GM23338 (cell line): ENCODE measurements at regions not wholly inside any gene's neighbourhood (a gene's known extent, or its start where the extent isn't known, plus 50 kb on each side); places are given as distances from the start of the nearest gene placed in this dataset.

ENCODE experiments used
- ATAC-seq: fragments of 200-7000 bp; cut with Tn5 transposase; 3 replicates; pipeline ENCODE4 v1.9.1; 2020
- DNase-seq: peaks from one replicate; pipeline ENCODE4 v3.0.0-alpha.2; 2015; ENCODE audit warnings: low spot score
- H2AFZ ChIP-seq: fragments of 200-600 bp; sonication (generic); 2 replicates; pipeline ENCODE4 v1.8.0; 2016; ENCODE audit warnings: antibody characterized with exemption, mild to moderate bottlenecking, moderate library complexity
- H3F3A ChIP-seq: fragments of 200-600 bp; sonication (generic); replicated peaks from 2 replicates; pipeline ENCODE4 v1.8.0; 2017; ENCODE audit warnings: antibody characterized with exemption, mixed run types, low read depth
- H3K27ac ChIP-seq: fragments of 200-600 bp; sonication (generic); 2 replicates; pipeline ENCODE4 v1.6.1; 2016; ENCODE audit warnings: low read depth
- H3K27me3 ChIP-seq: fragments of 200-600 bp; sonication (generic); 2 replicates; pipeline ENCODE4 v1.8.0; 2016; ENCODE audit warnings: mild to moderate bottlenecking, mixed run types, moderate library complexity; ENCODE audit not compliant: insufficient read depth
- H3K36me3 ChIP-seq: fragments of 200-600 bp; sonication (generic); 2 replicates; pipeline ENCODE4 v1.8.0; 2016; ENCODE audit warnings: mild to moderate bottlenecking; ENCODE audit not compliant: insufficient read depth
- H3K4me1 ChIP-seq: fragments of 200-600 bp; sonication (generic); 2 replicates; pipeline ENCODE4 v1.8.0; 2016; ENCODE audit warnings: mild to moderate bottlenecking, moderate library complexity; ENCODE audit not compliant: insufficient read depth
- H3K4me2 ChIP-seq: fragments of 200-600 bp; sonication (generic); 2 replicates; pipeline ENCODE4 v1.7.1; 2017; ENCODE audit warnings: mixed run types
- H3K4me3 ChIP-seq: fragments of 200-600 bp; sonication (generic); 2 replicates; pipeline ENCODE4 v1.6.1; 2016; ENCODE audit warnings: mixed run types
- H3K79me2 ChIP-seq: fragments of 200-600 bp; sonication (generic); replicated peaks from 2 replicates; pipeline ENCODE4 v1.8.0; 2017; ENCODE audit warnings: mild to moderate bottlenecking; ENCODE audit not compliant: insufficient read depth
- H3K9me2 ChIP-seq: fragments of 200-600 bp; sonication (generic); 2 replicates; pipeline ENCODE4 v1.8.0; 2017; ENCODE audit not compliant: insufficient read depth
- H4K20me1 ChIP-seq: fragments of 200-600 bp; sonication (generic); replicated peaks from 2 replicates; pipeline ENCODE4 v1.8.0; 2017; ENCODE audit warnings: mild to moderate bottlenecking; ENCODE audit not compliant: insufficient read depth
- H3K27ac Mint-ChIP-seq: 2 replicates; pipeline ENCODE4 v1.8.0; 2020; ENCODE audit warnings: inconsistent platforms, mild to moderate bottlenecking, moderate library complexity, mixed read lengths
- H3K27me3 Mint-ChIP-seq: 3 replicates; pipeline ENCODE4 v1.8.0; 2022; ENCODE audit warnings: low read depth, mild to moderate bottlenecking, moderate library complexity, mixed read lengths, inconsistent platforms; ENCODE audit not compliant: insufficient read depth, poor library complexity
- H3K36me3 Mint-ChIP-seq: 3 replicates; pipeline ENCODE4 v1.8.0; 2021; ENCODE audit warnings: low read depth, mild to moderate bottlenecking, inconsistent platforms, moderate library complexity, mixed read lengths
- H3K4me1 Mint-ChIP-seq: 3 replicates; pipeline ENCODE4 v1.8.0; 2020; ENCODE audit warnings: mild to moderate bottlenecking, inconsistent platforms, mixed read lengths
- H3K4me3 Mint-ChIP-seq: 3 replicates; pipeline ENCODE4 v1.8.0; 2021; ENCODE audit warnings: moderate library complexity, mild to moderate bottlenecking, inconsistent platforms, mixed read lengths
- H3K9me3 Mint-ChIP-seq: 3 replicates; pipeline ENCODE4 v1.8.0; 2020; ENCODE audit warnings: moderate library complexity, mild to moderate bottlenecking, inconsistent platforms, mixed read lengths
- EZH2 ChIP-seq: fragments of 200-600 bp; sonication (generic); IDR thresholded peaks from one replicate; pipeline ENCODE4 v1.8.0; 2017; ENCODE audit warnings: antibody characterized with exemption, mild to moderate bottlenecking, low read depth; ENCODE audit not compliant: unreplicated experiment
- EZH2phosphoT487 ChIP-seq: fragments of 200-600 bp; sonication (generic); IDR thresholded peaks from one replicate; pipeline ENCODE4 v1.8.1; 2018; ENCODE audit warnings: antibody characterized with exemption; ENCODE audit not compliant: unreplicated experiment
- JUNB ChIP-seq: IDR thresholded peaks from one replicate; pipeline ENCODE4 v1.6.1; 2016; ENCODE audit warnings: antibody characterized with exemption; ENCODE audit not compliant: unreplicated experiment
- NANOG ChIP-seq: IDR thresholded peaks from 2 replicates; pipeline ENCODE4 v1.6.1; 2016; ENCODE audit warnings: antibody characterized with exemption, borderline replicate concordance
- POLR2AphosphoS5 ChIP-seq: IDR thresholded peaks from 2 replicates; pipeline ENCODE4 v1.6.1; 2016; ENCODE audit warnings: antibody characterized with exemption, low read depth
- STAT1 ChIP-seq: IDR thresholded peaks from one replicate; pipeline ENCODE4 v1.6.1; 2016; ENCODE audit warnings: antibody characterized with exemption; ENCODE audit not compliant: unreplicated experiment
- ZNF331 ChIP-seq: fragments of 250-450 bp; sonication (Bioruptor Pico); IDR thresholded peaks from 2 replicates; pipeline ENCODE4 v1.5.0; 2020; ENCODE audit warnings: low read depth, mild to moderate bottlenecking, moderate library complexity
- TF ChIP-seq, protein P1 (sequence below): fragments of 250-450 bp; sonication (Bioruptor Pico); IDR thresholded peaks from 2 replicates; pipeline ENCODE4 v1.5.0; 2020; ENCODE audit warnings: mild to moderate bottlenecking, moderate library complexity
- TF ChIP-seq, protein P2 (sequence below): IDR thresholded peaks from one replicate; pipeline ENCODE4 v1.6.1; 2018; ENCODE audit warnings: antibody characterized with exemption; ENCODE audit not compliant: unreplicated experiment
- TF ChIP-seq, protein P3 (sequence below), 2 experiments: fragments of 200-600 bp in 1 of 2; sonication (generic) in 1 of 2; conservative IDR thresholded peaks; 2 replicates each; pipeline versions ENCODE4 v1.5.1 to v1.6.1; 2016 to 2017; ENCODE audit warnings: antibody characterized with exemption in 2 of 2, low read depth in 2 of 2, mild to moderate bottlenecking in 2 of 2, moderate library complexity in 1 of 2

DNA sequence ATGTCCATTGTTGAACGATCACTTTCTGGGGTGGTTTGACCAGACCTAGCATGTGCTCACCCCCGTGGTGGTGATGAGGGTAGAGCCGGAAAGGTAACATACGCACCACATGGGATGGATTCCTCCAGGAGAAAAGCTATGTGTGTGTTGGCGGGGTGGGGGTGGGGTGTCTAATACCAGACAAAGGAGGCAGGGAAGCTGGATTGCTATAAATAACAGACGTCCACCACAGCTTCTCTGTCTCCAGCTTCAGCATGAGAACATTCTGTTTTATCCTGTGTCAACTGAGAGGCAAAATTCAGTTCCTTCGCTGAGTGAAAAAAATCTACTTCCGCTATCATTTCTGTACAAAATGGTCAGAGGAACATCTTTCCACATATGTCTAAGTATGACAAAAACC lies 151.0 kb downstream of the PCSK1 start (continued):
- TF ChIP-seq, protein P1, sequence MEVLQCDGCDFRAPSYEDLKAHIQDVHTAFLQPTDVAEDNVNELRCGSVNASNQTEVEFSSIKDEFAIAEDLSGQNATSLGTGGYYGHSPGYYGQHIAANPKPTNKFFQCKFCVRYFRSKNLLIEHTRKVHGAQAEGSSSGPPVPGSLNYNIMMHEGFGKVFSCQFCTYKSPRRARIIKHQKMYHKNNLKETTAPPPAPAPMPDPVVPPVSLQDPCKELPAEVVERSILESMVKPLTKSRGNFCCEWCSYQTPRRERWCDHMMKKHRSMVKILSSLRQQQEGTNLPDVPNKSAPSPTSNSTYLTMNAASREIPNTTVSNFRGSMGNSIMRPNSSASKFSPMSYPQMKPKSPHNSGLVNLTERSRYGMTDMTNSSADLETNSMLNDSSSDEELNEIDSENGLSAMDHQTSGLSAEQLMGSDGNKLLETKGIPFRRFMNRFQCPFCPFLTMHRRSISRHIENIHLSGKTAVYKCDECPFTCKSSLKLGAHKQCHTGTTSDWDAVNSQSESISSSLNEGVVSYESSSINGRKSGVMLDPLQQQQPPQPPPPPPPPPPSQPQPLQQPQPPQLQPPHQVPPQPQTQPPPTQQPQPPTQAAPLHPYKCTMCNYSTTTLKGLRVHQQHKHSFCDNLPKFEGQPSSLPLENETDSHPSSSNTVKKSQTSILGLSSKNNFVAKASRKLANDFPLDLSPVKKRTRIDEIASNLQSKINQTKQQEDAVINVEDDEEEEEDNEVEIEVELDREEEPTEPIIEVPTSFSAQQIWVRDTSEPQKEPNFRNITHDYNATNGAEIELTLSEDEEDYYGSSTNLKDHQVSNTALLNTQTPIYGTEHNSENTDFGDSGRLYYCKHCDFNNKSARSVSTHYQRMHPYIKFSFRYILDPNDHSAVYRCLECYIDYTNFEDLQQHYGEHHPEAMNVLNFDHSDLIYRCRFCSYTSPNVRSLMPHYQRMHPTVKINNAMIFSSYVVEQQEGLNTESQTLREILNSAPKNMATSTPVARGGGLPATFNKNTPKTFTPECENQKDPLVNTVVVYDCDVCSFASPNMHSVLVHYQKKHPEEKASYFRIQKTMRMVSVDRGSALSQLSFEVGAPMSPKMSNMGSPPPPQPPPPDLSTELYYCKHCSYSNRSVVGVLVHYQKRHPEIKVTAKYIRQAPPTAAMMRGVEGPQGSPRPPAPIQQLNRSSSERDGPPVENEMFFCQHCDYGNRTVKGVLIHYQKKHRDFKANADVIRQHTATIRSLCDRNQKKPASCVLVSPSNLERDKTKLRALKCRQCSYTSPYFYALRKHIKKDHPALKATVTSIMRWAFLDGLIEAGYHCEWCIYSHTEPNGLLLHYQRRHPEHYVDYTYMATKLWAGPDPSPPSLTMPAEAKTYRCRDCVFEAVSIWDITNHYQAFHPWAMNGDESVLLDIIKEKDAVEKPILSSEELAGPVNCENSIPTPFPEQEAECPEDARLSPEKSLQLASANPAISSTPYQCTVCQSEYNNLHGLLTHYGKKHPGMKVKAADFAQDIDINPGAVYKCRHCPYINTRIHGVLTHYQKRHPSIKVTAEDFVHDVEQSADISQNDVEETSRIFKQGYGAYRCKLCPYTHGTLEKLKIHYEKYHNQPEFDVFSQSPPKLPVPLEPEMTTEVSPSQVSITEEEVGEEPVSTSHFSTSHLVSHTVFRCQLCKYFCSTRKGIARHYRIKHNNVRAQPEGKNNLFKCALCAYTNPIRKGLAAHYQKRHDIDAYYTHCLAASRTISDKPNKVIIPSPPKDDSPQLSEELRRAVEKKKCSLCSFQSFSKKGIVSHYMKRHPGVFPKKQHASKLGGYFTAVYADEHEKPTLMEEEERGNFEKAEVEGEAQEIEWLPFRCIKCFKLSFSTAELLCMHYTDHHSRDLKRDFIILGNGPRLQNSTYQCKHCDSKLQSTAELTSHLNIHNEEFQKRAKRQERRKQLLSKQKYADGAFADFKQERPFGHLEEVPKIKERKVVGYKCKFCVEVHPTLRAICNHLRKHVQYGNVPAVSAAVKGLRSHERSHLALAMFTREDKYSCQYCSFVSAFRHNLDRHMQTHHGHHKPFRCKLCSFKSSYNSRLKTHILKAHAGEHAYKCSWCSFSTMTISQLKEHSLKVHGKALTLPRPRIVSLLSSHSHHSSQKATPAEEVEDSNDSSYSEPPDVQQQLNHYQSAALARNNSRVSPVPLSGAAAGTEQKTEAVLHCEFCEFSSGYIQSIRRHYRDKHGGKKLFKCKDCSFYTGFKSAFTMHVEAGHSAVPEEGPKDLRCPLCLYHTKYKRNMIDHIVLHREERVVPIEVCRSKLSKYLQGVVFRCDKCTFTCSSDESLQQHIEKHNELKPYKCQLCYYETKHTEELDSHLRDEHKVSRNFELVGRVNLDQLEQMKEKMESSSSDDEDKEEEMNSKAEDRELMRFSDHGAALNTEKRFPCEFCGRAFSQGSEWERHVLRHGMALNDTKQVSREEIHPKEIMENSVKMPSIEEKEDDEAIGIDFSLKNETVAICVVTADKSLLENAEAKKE, result no peak
- no peak for TF ChIP-seq ZNF331
- TF ChIP-seq, protein P2, sequence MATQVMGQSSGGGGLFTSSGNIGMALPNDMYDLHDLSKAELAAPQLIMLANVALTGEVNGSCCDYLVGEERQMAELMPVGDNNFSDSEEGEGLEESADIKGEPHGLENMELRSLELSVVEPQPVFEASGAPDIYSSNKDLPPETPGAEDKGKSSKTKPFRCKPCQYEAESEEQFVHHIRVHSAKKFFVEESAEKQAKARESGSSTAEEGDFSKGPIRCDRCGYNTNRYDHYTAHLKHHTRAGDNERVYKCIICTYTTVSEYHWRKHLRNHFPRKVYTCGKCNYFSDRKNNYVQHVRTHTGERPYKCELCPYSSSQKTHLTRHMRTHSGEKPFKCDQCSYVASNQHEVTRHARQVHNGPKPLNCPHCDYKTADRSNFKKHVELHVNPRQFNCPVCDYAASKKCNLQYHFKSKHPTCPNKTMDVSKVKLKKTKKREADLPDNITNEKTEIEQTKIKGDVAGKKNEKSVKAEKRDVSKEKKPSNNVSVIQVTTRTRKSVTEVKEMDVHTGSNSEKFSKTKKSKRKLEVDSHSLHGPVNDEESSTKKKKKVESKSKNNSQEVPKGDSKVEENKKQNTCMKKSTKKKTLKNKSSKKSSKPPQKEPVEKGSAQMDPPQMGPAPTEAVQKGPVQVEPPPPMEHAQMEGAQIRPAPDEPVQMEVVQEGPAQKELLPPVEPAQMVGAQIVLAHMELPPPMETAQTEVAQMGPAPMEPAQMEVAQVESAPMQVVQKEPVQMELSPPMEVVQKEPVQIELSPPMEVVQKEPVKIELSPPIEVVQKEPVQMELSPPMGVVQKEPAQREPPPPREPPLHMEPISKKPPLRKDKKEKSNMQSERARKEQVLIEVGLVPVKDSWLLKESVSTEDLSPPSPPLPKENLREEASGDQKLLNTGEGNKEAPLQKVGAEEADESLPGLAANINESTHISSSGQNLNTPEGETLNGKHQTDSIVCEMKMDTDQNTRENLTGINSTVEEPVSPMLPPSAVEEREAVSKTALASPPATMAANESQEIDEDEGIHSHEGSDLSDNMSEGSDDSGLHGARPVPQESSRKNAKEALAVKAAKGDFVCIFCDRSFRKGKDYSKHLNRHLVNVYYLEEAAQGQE, result no peak

DNA sequence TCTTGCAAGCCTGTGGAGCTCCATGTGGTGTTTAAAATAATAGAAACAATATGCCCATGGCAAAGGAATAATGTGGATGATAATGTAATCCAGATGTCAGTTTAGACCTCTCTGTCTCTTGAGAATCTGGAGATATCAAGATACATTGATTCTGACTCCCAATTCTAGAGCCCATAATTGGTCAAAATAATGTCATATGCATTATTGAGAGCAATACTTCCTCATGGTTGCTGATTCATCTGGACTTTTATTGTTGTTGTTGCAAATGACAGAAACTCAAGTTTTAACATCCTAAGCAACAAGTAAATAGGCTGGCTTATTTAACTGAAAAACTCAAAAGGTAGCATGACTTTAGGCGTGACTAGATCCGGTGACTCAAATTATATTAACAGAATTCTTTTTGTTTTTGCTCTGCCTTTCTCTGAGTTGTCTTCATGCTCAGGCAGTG lies 152.1 kb downstream of the PCSK1 start:
- no peak overlapping the region for H3K4me3 ChIP-seq
- H3K4me1 ChIP-seq, result peaks cover 6% of the 10 kb centered on the region
- H3K27ac ChIP-seq, result no peak overlapping the region
- ATAC-seq, result no peak
- H2AFZ ChIP-seq, result no peak overlapping the region
- H3K4me3 Mint-ChIP-seq, result no peak overlapping the region
- peaks cover 6% of the 10 kb centered on the region; the same call in 2 of the 3 replicates for H3K4me1 Mint-ChIP-seq
- H3K27me3 Mint-ChIP-seq, result peaks cover 3% of the 10 kb centered on the region
- H4K20me1 ChIP-seq, result no peaks in the 10 kb centered on the region
- H3K9me2 ChIP-seq, result no peaks in the 10 kb centered on the region
- no peaks in the 10 kb centered on the region for H3K36me3 ChIP-seq
- H3K79me2 ChIP-seq, result no peaks in the 10 kb centered on the region
- no peak overlapping the region for H3K4me2 ChIP-seq
- no peaks in the 10 kb centered on the region for H3K27me3 ChIP-seq
- H3K27ac Mint-ChIP-seq, result no peak overlapping the region
- no peak for DNase-seq
- H3K36me3 Mint-ChIP-seq, result no peaks in the 10 kb centered on the region
- H3F3A ChIP-seq, result no peaks in the 10 kb centered on the region
- peaks cover 3% of the 10 kb centered on the region; the same call in 1 of the 3 replicates for H3K9me3 Mint-ChIP-seq
- TF ChIP-seq EZH2phosphoT487 (no peak), JUNB (no peak), NANOG (no peak), ZNF331 (no peak), EZH2 (no peak), STAT1 (no peak), POLR2AphosphoS5 (no peak)
- TF ChIP-seq, protein P2, result no peak
- TF ChIP-seq, protein P3, sequence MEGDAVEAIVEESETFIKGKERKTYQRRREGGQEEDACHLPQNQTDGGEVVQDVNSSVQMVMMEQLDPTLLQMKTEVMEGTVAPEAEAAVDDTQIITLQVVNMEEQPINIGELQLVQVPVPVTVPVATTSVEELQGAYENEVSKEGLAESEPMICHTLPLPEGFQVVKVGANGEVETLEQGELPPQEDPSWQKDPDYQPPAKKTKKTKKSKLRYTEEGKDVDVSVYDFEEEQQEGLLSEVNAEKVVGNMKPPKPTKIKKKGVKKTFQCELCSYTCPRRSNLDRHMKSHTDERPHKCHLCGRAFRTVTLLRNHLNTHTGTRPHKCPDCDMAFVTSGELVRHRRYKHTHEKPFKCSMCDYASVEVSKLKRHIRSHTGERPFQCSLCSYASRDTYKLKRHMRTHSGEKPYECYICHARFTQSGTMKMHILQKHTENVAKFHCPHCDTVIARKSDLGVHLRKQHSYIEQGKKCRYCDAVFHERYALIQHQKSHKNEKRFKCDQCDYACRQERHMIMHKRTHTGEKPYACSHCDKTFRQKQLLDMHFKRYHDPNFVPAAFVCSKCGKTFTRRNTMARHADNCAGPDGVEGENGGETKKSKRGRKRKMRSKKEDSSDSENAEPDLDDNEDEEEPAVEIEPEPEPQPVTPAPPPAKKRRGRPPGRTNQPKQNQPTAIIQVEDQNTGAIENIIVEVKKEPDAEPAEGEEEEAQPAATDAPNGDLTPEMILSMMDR (conservative IDR thresholded peaks at IDR 0.05; ENCODE audit: low read depth in 2 of 2), result no peak
